ENCODE measurements at regions not wholly inside any gene's neighbourhood (a gene's known extent, or its start where the extent isn't known, plus 50 kb on each side); places are given as distances from the start of the nearest gene placed in this dataset.

- no peaks in the 10 kb centered on the region for H3K36me3 Mint-ChIP-seq (ENCODE audit: insufficient read depth, unreplicated experiment)
- H3K9me3 ChIP-seq: no peaks in the 10 kb centered on the region
- intact Hi-C loops (cut with micrococcal nuclease; ENCODE audit: unreplicated experiment): no loop called here
- no peak overlapping the region for H3K27ac Mint-ChIP-seq (ENCODE audit: unreplicated experiment)
- CTCF ChIA-PET: no interaction called here
- H3K9me3 Mint-ChIP-seq (ENCODE audit: unreplicated experiment): no peaks in the 10 kb centered on the region
- H3K4me1 Mint-ChIP-seq (ENCODE audit: low read depth, unreplicated experiment): no peaks in the 10 kb centered on the region
- no peaks in the 10 kb centered on the region for H3K27me3 ChIP-seq (replicated peaks; ENCODE audit: control insufficient read depth, insufficient read depth, low read length)
- POLR2A ChIA-PET: no interaction called here
- H3K36me3 ChIP-seq (ENCODE audit: control insufficient read depth, insufficient read depth, low read length): no peaks in the 10 kb centered on the region
- BruUV-seq (replicated peaks): no TSS peak
- H3K4me1 ChIP-seq: no peaks in the 10 kb centered on the region
- H3K27me3 Mint-ChIP-seq (ENCODE audit: insufficient read depth, unreplicated experiment): no peaks in the 10 kb centered on the region
- no peak for DNase-seq
- no peak overlapping the region for H3K4me3 ChIP-seq (ENCODE audit: low read depth, low read length)
- TF ChIP-seq CTCF (IDR thresholded peaks at IDR 0.05; ENCODE audit: insufficient read depth in 1 of 2, low read depth in 1 of 2, low read length in 1 of 2, severe bottlenecking in 1 of 2, unreplicated experiment in 1 of 2): no peak
- no peak overlapping the region for H3K4me3 Mint-ChIP-seq (ENCODE audit: unreplicated experiment)
Measured at GRCh38 chr6:139509167-139509566, 134.7 kb upstream of the CITED2 start.

DNA sequence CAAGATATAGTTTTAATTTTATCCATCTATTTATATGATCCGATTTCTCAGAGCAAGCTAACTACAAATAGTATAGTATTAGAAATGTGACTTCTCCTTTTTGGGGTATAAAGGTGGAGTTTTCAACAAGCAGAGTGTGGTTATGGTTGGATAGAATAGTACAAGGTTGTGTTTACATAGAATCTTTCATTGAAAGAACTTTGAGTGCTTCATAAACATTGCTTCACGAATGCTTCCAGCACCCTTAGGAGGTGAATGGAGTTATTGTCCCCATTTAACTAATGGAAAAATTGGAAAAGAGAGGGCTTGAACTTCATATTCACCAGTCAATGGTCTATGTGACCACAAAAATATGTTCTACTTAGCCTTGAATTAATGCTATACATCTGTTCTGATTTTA is 134.1 kb upstream of the CITED2 start:
- no peaks in the 10 kb centered on the region for H3K36me3 Mint-ChIP-seq (ENCODE audit: insufficient read depth, unreplicated experiment)
- BruUV-seq (replicated peaks): no TSS peak
- intact Hi-C loops (cut with micrococcal nuclease; ENCODE audit: unreplicated experiment): no loop called here
- Histone ChIP-seq H3K4me1 (no peaks in the 10 kb centered on the region), H3K27me3 (replicated peaks; ENCODE audit: control insufficient read depth, insufficient read depth, low read length) (no peaks in the 10 kb centered on the region), H3K36me3 (ENCODE audit: control insufficient read depth, insufficient read depth, low read length) (no peaks in the 10 kb centered on the region), H3K9me3 (no peaks in the 10 kb centered on the region), H3K4me3 (ENCODE audit: low read depth, low read length) (no peak overlapping the region)
- CTCF ChIA-PET: no interaction called here
- no peak overlapping the region for H3K27ac Mint-ChIP-seq (ENCODE audit: unreplicated experiment)
- no peak for TF ChIP-seq CTCF (IDR thresholded peaks at IDR 0.05; ENCODE audit: insufficient read depth in 1 of 2, low read depth in 1 of 2, low read length in 1 of 2, severe bottlenecking in 1 of 2, unreplicated experiment in 1 of 2)
- POLR2A ChIA-PET: no interaction called here
- H3K4me1 Mint-ChIP-seq (ENCODE audit: low read depth, unreplicated experiment): no peaks in the 10 kb centered on the region
- H3K4me3 Mint-ChIP-seq (ENCODE audit: unreplicated experiment): no peak overlapping the region
- no peak for DNase-seq
- no peaks in the 10 kb centered on the region for H3K27me3 Mint-ChIP-seq (ENCODE audit: insufficient read depth, unreplicated experiment)
- no peaks in the 10 kb centered on the region for H3K9me3 Mint-ChIP-seq (ENCODE audit: unreplicated experiment)

DNA sequence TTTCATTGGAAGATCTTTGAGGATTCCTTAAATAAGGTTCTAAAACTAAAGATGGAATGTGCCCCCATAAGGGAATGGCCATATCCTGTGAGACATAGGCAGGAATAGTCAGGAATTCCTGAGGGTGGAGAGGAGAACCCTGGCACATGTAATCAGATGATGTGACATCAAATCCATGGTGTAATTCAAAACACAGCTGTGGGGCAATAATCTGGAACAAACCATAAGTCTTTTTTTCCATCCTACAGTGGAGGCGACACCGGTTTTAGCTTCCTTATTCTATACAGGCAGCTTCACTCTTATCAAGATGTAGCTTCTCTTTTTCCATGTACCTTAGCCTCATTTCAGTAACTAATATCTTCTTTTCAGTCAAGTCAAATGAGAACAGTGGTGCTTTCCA is 133.6 kb upstream of the CITED2 start:
- Mint-ChIP-seq H3K36me3 (ENCODE audit: insufficient read depth, unreplicated experiment) (no peaks in the 10 kb centered on the region), H3K27me3 (ENCODE audit: insufficient read depth, unreplicated experiment) (no peaks in the 10 kb centered on the region), H3K9me3 (ENCODE audit: unreplicated experiment) (no peaks in the 10 kb centered on the region), H3K27ac (ENCODE audit: unreplicated experiment) (no peak overlapping the region), H3K4me1 (ENCODE audit: low read depth, unreplicated experiment) (no peaks in the 10 kb centered on the region), H3K4me3 (ENCODE audit: unreplicated experiment) (no peak overlapping the region)
- BruUV-seq (replicated peaks): no TSS peak
- no peak for TF ChIP-seq CTCF (IDR thresholded peaks at IDR 0.05; ENCODE audit: insufficient read depth in 1 of 2, low read depth in 1 of 2, low read length in 1 of 2, severe bottlenecking in 1 of 2, unreplicated experiment in 1 of 2)
- ChIA-PET POLR2A (no interaction called here), CTCF (no interaction called here)
- intact Hi-C loops (cut with micrococcal nuclease; ENCODE audit: unreplicated experiment): no loop called here
- Histone ChIP-seq H3K9me3 (no peaks in the 10 kb centered on the region), H3K4me3 (ENCODE audit: low read depth, low read length) (no peak overlapping the region), H3K36me3 (ENCODE audit: control insufficient read depth, insufficient read depth, low read length) (no peaks in the 10 kb centered on the region), H3K27me3 (replicated peaks; ENCODE audit: control insufficient read depth, insufficient read depth, low read length) (no peaks in the 10 kb centered on the region), H3K4me1 (no peaks in the 10 kb centered on the region)
- DNase-seq: no peak
